Keratinocyte (primary cell): ENCODE measurements at regions not wholly inside any gene's neighbourhood (a gene's known extent, or its start where the extent isn't known, plus 50 kb on each side); places are given as distances from the start of the nearest gene placed in this dataset.

ENCODE experiments used
- DNase-seq: peaks from one replicate; pipeline ENCODE4 v3.0.0-alpha.2; 2011; ENCODE audit warnings: low read depth, missing footprints, low spot score
- FAIRE-seq: peaks from 2 replicates; lab custom pipeline; 2011; peaks lifted over from hg19 to GRCh38; lab: Jason Lieb, UNC
- H2AFZ ChIP-seq: 2 replicates; pipeline ENCODE4 v1.6.0; 2012; ENCODE audit warnings: low read length, control low read depth, inconsistent platforms; ENCODE audit not compliant: control insufficient read depth
- H3K27ac ChIP-seq: 2 replicates; pipeline ENCODE4 v1.5.1; 2011; ENCODE audit warnings: low read length; ENCODE audit not compliant: control insufficient read depth, insufficient read depth
- H3K27me3 ChIP-seq: 3 replicates; pipeline ENCODE4 v1.6.0; 2011; ENCODE audit warnings: low read length; ENCODE audit not compliant: control insufficient read depth, insufficient read depth; ENCODE audit errors: extremely low read depth
- H3K36me3 ChIP-seq, 2 experiments: 2 replicates in 1 of 2; 3 replicates in 1 of 2; pipeline ENCODE4 v1.5.1; 2011; ENCODE audit warnings: low read length in 2 of 2, mild to moderate bottlenecking in 1 of 2; ENCODE audit not compliant: control insufficient read depth in 2 of 2, insufficient read depth in 2 of 2; ENCODE audit errors: extremely low read depth in 1 of 2
- H3K4me1 ChIP-seq: 3 replicates; pipeline ENCODE4 v1.5.1; 2011; ENCODE audit warnings: low read length; ENCODE audit not compliant: control insufficient read depth, insufficient read depth; ENCODE audit errors: extremely low read depth
- H3K4me2 ChIP-seq: 3 replicates; pipeline ENCODE4 v1.6.0; 2011; ENCODE audit warnings: low read depth, low read length; ENCODE audit not compliant: control insufficient read depth, insufficient read depth; ENCODE audit errors: extremely low read depth
- H3K4me3 ChIP-seq, 3 experiments: fragments of 200-600 bp in 1 of 3; sonication (generic) in 1 of 3; 2 replicates in 2 of 3; 3 replicates in 1 of 3; pipeline ENCODE4 v1.5.1; 2011 to 2016; ENCODE audit warnings: low read length in 3 of 3, mild to moderate bottlenecking in 3 of 3, control low read depth in 2 of 3, inconsistent platforms in 1 of 3, low read depth in 1 of 3, mixed read lengths in 1 of 3, mixed run types in 1 of 3, moderate library complexity in 1 of 3; ENCODE audit not compliant: control insufficient read depth in 2 of 3, insufficient read depth in 2 of 3; ENCODE audit errors: extremely low read depth in 1 of 3
- H3K79me2 ChIP-seq: 2 replicates; pipeline ENCODE4 v1.6.0; 2012; ENCODE audit warnings: low read length; ENCODE audit not compliant: control insufficient read depth, insufficient read depth
- H3K9ac ChIP-seq: 3 replicates; pipeline ENCODE4 v1.6.0; 2011; ENCODE audit warnings: low read length; ENCODE audit not compliant: control insufficient read depth, insufficient read depth; ENCODE audit errors: extremely low read depth
- H3K9me1 ChIP-seq: 3 replicates; pipeline ENCODE4 v1.6.0; 2011; ENCODE audit warnings: low read length; ENCODE audit not compliant: control insufficient read depth, insufficient read depth; ENCODE audit errors: extremely low read depth
- H3K9me3 ChIP-seq: 2 replicates; pipeline ENCODE4 v1.5.1; 2012; ENCODE audit warnings: low read depth, low read length; ENCODE audit not compliant: control insufficient read depth
- H4K20me1 ChIP-seq: 3 replicates; pipeline ENCODE4 v1.6.0; 2011; ENCODE audit warnings: low read length; ENCODE audit not compliant: control insufficient read depth, insufficient read depth; ENCODE audit errors: extremely low read depth
- CTCF ChIP-seq, 3 experiments: IDR thresholded peaks in 1 of 3; conservative IDR thresholded peaks in 1 of 3; optimal IDR thresholded peaks in 1 of 3; 2 replicates in 2 of 3; 3 replicates in 1 of 3; pipeline versions ENCODE3 to v1.5.1; 2011; ENCODE audit warnings: low read length in 3 of 3, mild to moderate bottlenecking in 3 of 3, moderate library complexity in 2 of 3, control low read depth in 1 of 3, inconsistent platforms in 1 of 3; ENCODE audit not compliant: insufficient read depth in 2 of 3; ENCODE audit errors: extremely low read depth in 1 of 3
- EZH2 ChIP-seq: IDR thresholded peaks from one replicate; pipeline ENCODE4 v1.6.1; 2012; ENCODE audit warnings: inconsistent platforms, mild to moderate bottlenecking, low read length, moderate library complexity
- dilution Hi-C: fragments of 300-500 bp; cut with MboI; formaldehyde crosslinking; loops from one replicate; pipeline ENCODE4 v1.7.0; 2020; ENCODE audit warnings: low sequenced_read_pairs; ENCODE audit not compliant: extremely low pct_ligation_motif_present

GRCh38 chr1:72649211-72649888, 367.0 kb upstream of the NEGR1 start:
- Histone ChIP-seq H3K9me3 (no peaks in the 10 kb centered on the region), H3K4me1 (no peaks in the 10 kb centered on the region), H4K20me1 (no peaks in the 10 kb centered on the region), H3K4me3 (no peak overlapping the region), H3K79me2 (no peaks in the 10 kb centered on the region), H2AFZ (no peak overlapping the region), H3K36me3 (no peaks in the 10 kb centered on the region), H3K9ac (no peak overlapping the region), H3K9me1 (no peaks in the 10 kb centered on the region), H3K4me2 (no peak overlapping the region), H3K27ac (no peak overlapping the region), H3K27me3 (no peaks in the 10 kb centered on the region)
- dilution Hi-C loops, result no loop called here
- no peak for FAIRE-seq
- no peak for DNase-seq
- no peak for TF ChIP-seq CTCF (optimal IDR thresholded peaks at IDR 0.05 in 1 of 3, IDR thresholded peaks at IDR 0.05 in 1 of 3, conservative IDR thresholded peaks at IDR 0.05 in 1 of 3; ENCODE audit: extremely low read depth in 1 of 3, insufficient read depth in 2 of 3, low read length in 3 of 3)
- no peak for TF ChIP-seq EZH2

- no peak overlapping the region for H3K4me3 ChIP-seq
- no peaks in the 10 kb centered on the region for H3K36me3 ChIP-seq
- H3K27me3 ChIP-seq, result no peaks in the 10 kb centered on the region
- dilution Hi-C loops, result no loop called here
- no peak for FAIRE-seq
- H3K27ac ChIP-seq, result no peak overlapping the region
- no peak overlapping the region for H3K4me2 ChIP-seq
- H3K9ac ChIP-seq, result no peak overlapping the region
- no peak for TF ChIP-seq CTCF (optimal IDR thresholded peaks at IDR 0.05 in 1 of 3, IDR thresholded peaks at IDR 0.05 in 1 of 3, conservative IDR thresholded peaks at IDR 0.05 in 1 of 3; ENCODE audit: extremely low read depth in 1 of 3, insufficient read depth in 2 of 3, low read length in 3 of 3)
- TF ChIP-seq EZH2, result no peak
- no peaks in the 10 kb centered on the region for H3K4me1 ChIP-seq
- H4K20me1 ChIP-seq, result no peaks in the 10 kb centered on the region
- no peaks in the 10 kb centered on the region for H3K9me1 ChIP-seq
- H3K79me2 ChIP-seq, result no peaks in the 10 kb centered on the region
- no peak for DNase-seq
- H3K9me3 ChIP-seq, result no peaks in the 10 kb centered on the region
- no peak overlapping the region for H2AFZ ChIP-seq
These were observed 366.1 kb upstream of the NEGR1 start for GRCh38 chr1:72648465-72648864.
